ENCODE measurements at regions not wholly inside any gene's neighbourhood (a gene's known extent, or its start where the extent isn't known, plus 50 kb on each side); places are given as distances from the start of the nearest gene placed in this dataset.

- no peak overlapping the region for H4K8ac ChIP-seq (replicated peaks; ENCODE audit: insufficient read length, low read depth, low read length)
- Mint-ChIP-seq H3K27me3 (ENCODE audit: low read depth) (no peaks in the 10 kb centered on the region), H3K27ac (no peak overlapping the region; a peak in 1 of 7 replicates)
Measured at GRCh38 chr21:31536138-31536537, 123.4 kb upstream of the SOD1 start.

More at GRCh38 chr21:31536138-31536537, 123.4 kb upstream of the SOD1 start:
- no peak overlapping the region for H3K9ac ChIP-seq (ENCODE audit: extremely low read depth, insufficient read length, low read length)
- no peaks in the 10 kb centered on the region; the same call in 1 of the 2 replicates for H3K4me1 ChIP-seq (ENCODE audit: insufficient read depth, low read length)
- no peak overlapping the region for H2BK15ac ChIP-seq (ENCODE audit: low read depth, low read length)
- H3T11ph ChIP-seq (ENCODE audit: low read length), result no peak overlapping the region
- H3K23ac ChIP-seq (ENCODE audit: insufficient read length, low read depth, low read length), result no peak overlapping the region
- no peak overlapping the region for H4K5ac ChIP-seq (ENCODE audit: insufficient read length, low read depth, low read length)
- Mint-ChIP-seq H3K9me3 (no peaks in the 10 kb centered on the region), H3K4me3 (no peak overlapping the region), H3K4me1 (peaks cover 9 to 11% of the 10 kb centered on the region in 2 experiments), H3K36me3 (ENCODE audit: insufficient read depth in 1 of 3, low read depth in 3 of 3) (no peaks in the 10 kb centered on the region)
- H2AFZ ChIP-seq (ENCODE audit: low read length), result no peak overlapping the region
- H2BK20ac ChIP-seq (ENCODE audit: low read depth, low read length, poor library complexity, severe bottlenecking), result no peak overlapping the region
- no peak for DNase-seq
- H3K79me1 ChIP-seq (ENCODE audit: insufficient read depth, low read depth, low read length, poor library complexity, severe bottlenecking), result peaks cover 3% of the 10 kb centered on the region
- H3K14ac ChIP-seq (ENCODE audit: insufficient read depth, low read length), result no peak overlapping the region
- no peaks in the 10 kb centered on the region for H3K23me2 ChIP-seq (ENCODE audit: insufficient read length, low read depth, low read length, poor library complexity, severe bottlenecking)
- no peaks in the 10 kb centered on the region for H3K9me3 ChIP-seq (ENCODE audit: control insufficient read depth, low read depth, low read length)
- no peaks in the 10 kb centered on the region for H4K20me1 ChIP-seq (ENCODE audit: control insufficient read depth, insufficient read depth, insufficient read length)
- no CpG with 5 or more reads among the region's 8 CpGs for WGBS (ENCODE audit: extremely low coverage, insufficient read length, low lambda C conversion rate)
- H2AK5ac ChIP-seq (ENCODE audit: insufficient read length, low read length), result no peak overlapping the region
- no peak overlapping the region for H2BK12ac ChIP-seq (ENCODE audit: insufficient read length, low read depth, low read length)
- no peak overlapping the region for H2BK120ac ChIP-seq (ENCODE audit: low read depth, low read length, poor library complexity, severe bottlenecking)
- H4K91ac ChIP-seq (ENCODE audit: insufficient read length, low read depth, low read length), result no peak overlapping the region
- H3K18ac ChIP-seq (ENCODE audit: insufficient read length, low read depth, low read length), result no peak overlapping the region
- H2BK5ac ChIP-seq (ENCODE audit: insufficient read length, low read length), result no peak overlapping the region
- TF ChIP-seq CTCF (conservative IDR thresholded peaks at IDR 0.05), result no peak
- no peak overlapping the region for H3K4me2 ChIP-seq (ENCODE audit: insufficient read depth, insufficient read length, low read length)
- no peak overlapping the region for H3K4ac ChIP-seq (ENCODE audit: low read depth, low read length)
- peaks cover 3% of the 10 kb centered on the region; the same call in 1 of the 2 replicates for H3K79me2 ChIP-seq (ENCODE audit: insufficient read depth, low read length)
- no peak overlapping the region for H3K27ac ChIP-seq (ENCODE audit: insufficient read length, low read depth, low read length)
- H3K56ac ChIP-seq (ENCODE audit: insufficient read length, low read depth, low read length), result no peak overlapping the region
- H3K27me3 ChIP-seq (ENCODE audit: insufficient read depth, low read length), result no peaks in the 10 kb centered on the region
